ENCODE measurements at regions not wholly inside any gene's neighbourhood (a gene's known extent, or its start where the extent isn't known, plus 50 kb on each side); places are given as distances from the start of the nearest gene placed in this dataset.

DNA sequence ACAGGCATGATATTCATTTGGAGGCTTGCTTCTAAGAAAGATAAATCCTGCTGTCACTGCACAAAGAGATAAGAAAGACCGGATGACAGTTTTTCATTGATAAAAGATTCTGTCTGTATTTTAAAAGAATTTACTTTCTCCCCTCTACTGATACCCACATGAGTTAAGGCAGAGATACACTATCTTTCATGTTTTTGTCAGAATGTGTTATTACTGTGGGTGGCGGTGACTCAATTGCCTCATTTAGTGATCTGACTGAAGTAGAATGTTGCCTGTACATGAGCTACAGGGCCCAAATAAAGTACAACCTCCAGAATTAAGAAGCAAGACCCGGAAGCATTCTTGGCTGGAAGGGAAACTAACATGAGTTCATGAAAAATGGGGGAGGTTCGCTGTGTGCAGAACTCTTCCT lies 480.0 kb downstream of the SLC4A3 start:
- 82 to 84% methylated on average over 4 of the region's 4 CpGs for WGBS, 2 donors (ENCODE audit: low coverage in 1 of 2)
- Histone ChIP-seq H3K27ac (no peak overlapping the region), H3K27me3 (no peaks in the 10 kb centered on the region), H3K4me3 (no peak overlapping the region), H3K36me3 (no peaks in the 10 kb centered on the region), H3K4me1 (no peaks in the 10 kb centered on the region), H3K9me3 (no peaks in the 10 kb centered on the region)
- no peak for DNase-seq
- in situ Hi-C loops (cut with MboI; ENCODE audit: low pct_ligation_motif_present in 1 of 4, low pct_unique_long_range_greater_than_20kb in 1 of 4, low sequenced_read_pairs in 3 of 4) (no loop called here), intact Hi-C loops (cut with DNase I; ENCODE audit: low total_unique reads) (no loop called here)
- TF ChIP-seq POLR2AphosphoS5 (IDR thresholded peaks at IDR 0.05) (no peak), POLR2A (IDR thresholded peaks at IDR 0.05) (no peak), EP300 (IDR thresholded peaks at IDR 0.05; ENCODE audit: low read depth) (no peak)
- TF ChIP-seq, protein P1, sequence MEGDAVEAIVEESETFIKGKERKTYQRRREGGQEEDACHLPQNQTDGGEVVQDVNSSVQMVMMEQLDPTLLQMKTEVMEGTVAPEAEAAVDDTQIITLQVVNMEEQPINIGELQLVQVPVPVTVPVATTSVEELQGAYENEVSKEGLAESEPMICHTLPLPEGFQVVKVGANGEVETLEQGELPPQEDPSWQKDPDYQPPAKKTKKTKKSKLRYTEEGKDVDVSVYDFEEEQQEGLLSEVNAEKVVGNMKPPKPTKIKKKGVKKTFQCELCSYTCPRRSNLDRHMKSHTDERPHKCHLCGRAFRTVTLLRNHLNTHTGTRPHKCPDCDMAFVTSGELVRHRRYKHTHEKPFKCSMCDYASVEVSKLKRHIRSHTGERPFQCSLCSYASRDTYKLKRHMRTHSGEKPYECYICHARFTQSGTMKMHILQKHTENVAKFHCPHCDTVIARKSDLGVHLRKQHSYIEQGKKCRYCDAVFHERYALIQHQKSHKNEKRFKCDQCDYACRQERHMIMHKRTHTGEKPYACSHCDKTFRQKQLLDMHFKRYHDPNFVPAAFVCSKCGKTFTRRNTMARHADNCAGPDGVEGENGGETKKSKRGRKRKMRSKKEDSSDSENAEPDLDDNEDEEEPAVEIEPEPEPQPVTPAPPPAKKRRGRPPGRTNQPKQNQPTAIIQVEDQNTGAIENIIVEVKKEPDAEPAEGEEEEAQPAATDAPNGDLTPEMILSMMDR (IDR thresholded peaks at IDR 0.05), result no peak

DNA sequence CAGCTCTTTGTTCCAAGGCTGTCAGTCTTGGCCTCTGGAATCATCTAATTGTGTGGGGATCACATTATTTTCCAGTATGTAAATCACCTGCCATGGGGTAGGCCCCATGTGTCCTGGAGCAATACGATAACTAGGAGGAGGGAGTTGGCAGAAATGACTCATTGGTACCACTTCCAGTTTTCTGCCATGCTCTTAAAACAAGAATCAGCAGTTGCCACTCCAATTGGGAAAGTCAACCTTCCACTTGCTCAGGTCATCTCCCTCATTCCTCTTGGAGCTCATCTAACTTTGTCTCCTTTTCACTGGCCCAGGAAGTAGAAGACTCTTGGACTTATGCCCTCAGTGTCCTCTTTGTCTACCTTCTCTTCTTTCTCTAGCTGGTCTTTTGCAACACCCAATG lies 487.0 kb downstream of the SLC4A3 start:
- Histone ChIP-seq H3K4me3 (no peak overlapping the region), H3K4me1 (no peaks in the 10 kb centered on the region), H3K27ac (no peak overlapping the region), H3K9me3 (no peaks in the 10 kb centered on the region), H3K36me3 (no peaks in the 10 kb centered on the region), H3K27me3 (no peaks in the 10 kb centered on the region)
- WGBS, 2 donors (ENCODE audit: low coverage in 1 of 2), result 87% methylated on average over 1 of the region's 1 CpG; no CpG with 5 or more reads in 1 of the 2 donors
- DNase-seq, result no peak
- in situ Hi-C loops (cut with MboI; ENCODE audit: low pct_ligation_motif_present in 1 of 4, low pct_unique_long_range_greater_than_20kb in 1 of 4, low sequenced_read_pairs in 3 of 4) (no loop called here), intact Hi-C loops (cut with DNase I; ENCODE audit: low total_unique reads) (no loop called here)
- TF ChIP-seq POLR2AphosphoS5 (IDR thresholded peaks at IDR 0.05), result no peak
- TF ChIP-seq EP300 (IDR thresholded peaks at IDR 0.05; ENCODE audit: low read depth), result no peak
- no peak for TF ChIP-seq POLR2A (IDR thresholded peaks at IDR 0.05)
- TF ChIP-seq, protein P1 (IDR thresholded peaks at IDR 0.05), result no peak

DNA sequence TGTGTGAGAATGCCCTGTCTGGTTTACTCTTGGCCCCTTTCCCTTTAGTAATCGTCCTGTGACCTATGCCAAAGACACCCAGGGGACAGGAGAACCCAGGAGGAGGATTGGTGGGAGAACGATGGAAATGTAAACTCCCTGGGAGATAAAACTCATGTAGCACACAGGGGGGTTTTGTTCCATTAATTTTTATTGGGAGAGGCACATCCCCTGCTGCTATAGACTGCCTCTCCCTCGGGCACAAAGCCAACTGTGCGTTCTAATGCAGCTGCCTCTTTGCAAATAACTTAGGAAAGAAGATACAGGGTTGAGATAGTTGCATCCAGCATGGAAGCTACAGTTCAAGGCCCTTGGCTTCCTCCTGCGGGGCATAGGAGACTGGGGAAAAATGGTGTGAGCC lies 489.6 kb downstream of the SLC4A3 start:
- Histone ChIP-seq H3K36me3 (no peaks in the 10 kb centered on the region), H3K27ac (no peak overlapping the region), H3K4me1 (no peaks in the 10 kb centered on the region), H3K9me3 (no peaks in the 10 kb centered on the region), H3K27me3 (no peaks in the 10 kb centered on the region), H3K4me3 (no peak overlapping the region)
- intact Hi-C loops (cut with DNase I; ENCODE audit: low total_unique reads), result no loop called here
- TF ChIP-seq POLR2AphosphoS5 (IDR thresholded peaks at IDR 0.05), result no peak
- in situ Hi-C loops (cut with MboI; ENCODE audit: low pct_ligation_motif_present in 1 of 4, low pct_unique_long_range_greater_than_20kb in 1 of 4, low sequenced_read_pairs in 3 of 4), result no loop called here
- DNase-seq, result no peak
- 10 to 56% methylated on average over 2 to 5 of the region's 5 CpGs for WGBS, 2 donors (ENCODE audit: low coverage in 1 of 2)

DNA sequence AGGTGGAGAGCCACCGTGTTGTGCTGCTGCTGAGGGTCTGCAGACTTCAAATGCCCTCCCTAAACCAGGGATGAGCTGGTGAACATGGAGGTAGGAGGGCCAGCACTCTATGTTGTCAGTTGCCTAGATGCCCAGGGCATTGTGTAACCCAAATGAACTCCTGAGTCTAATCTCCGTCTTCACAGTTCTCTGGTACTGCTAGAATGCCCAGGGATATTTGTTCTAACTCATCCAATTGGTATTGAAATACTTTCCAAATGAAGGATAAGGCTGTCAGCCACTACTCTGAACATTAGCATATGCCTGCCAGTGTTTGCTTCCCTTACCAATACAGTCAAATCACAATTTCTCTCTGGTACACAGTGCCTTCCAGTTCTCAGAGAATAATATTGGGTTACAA lies 492.6 kb downstream of the SLC4A3 start:
- Histone ChIP-seq H3K36me3 (no peaks in the 10 kb centered on the region), H3K27ac (no peak overlapping the region), H3K4me1 (no peaks in the 10 kb centered on the region), H3K4me3 (no peak overlapping the region), H3K27me3 (no peaks in the 10 kb centered on the region), H3K9me3 (no peaks in the 10 kb centered on the region)
- intact Hi-C loops (cut with DNase I; ENCODE audit: low total_unique reads) (no loop called here), in situ Hi-C loops (cut with MboI; ENCODE audit: low pct_ligation_motif_present in 1 of 4, low pct_unique_long_range_greater_than_20kb in 1 of 4, low sequenced_read_pairs in 3 of 4) (no loop called here)
- no peak for DNase-seq
- whole genome bisulfite sequencing, 2 donors (ENCODE audit: low coverage in 1 of 2), result 71 to 86% methylated on average over 1 to 2 of the region's 2 CpGs
- TF ChIP-seq, protein P1 (IDR thresholded peaks at IDR 0.05), result no peak
- TF ChIP-seq POLR2AphosphoS5 (IDR thresholded peaks at IDR 0.05), result no peak
- TF ChIP-seq EP300 (IDR thresholded peaks at IDR 0.05; ENCODE audit: low read depth), result no peak
- TF ChIP-seq POLR2A (IDR thresholded peaks at IDR 0.05), result no peak

- no peak overlapping the region for H3K27ac ChIP-seq
- no peaks in the 10 kb centered on the region for H3K27me3 ChIP-seq
- no peaks in the 10 kb centered on the region for H3K36me3 ChIP-seq
- TF ChIP-seq, protein P1 (IDR thresholded peaks at IDR 0.05), result no peak
- TF ChIP-seq POLR2AphosphoS5 (IDR thresholded peaks at IDR 0.05) (no peak), POLR2A (IDR thresholded peaks at IDR 0.05) (no peak), EP300 (IDR thresholded peaks at IDR 0.05; ENCODE audit: low read depth) (no peak)
- no peak overlapping the region for H3K4me3 ChIP-seq
- in situ Hi-C loops (cut with MboI; ENCODE audit: low pct_ligation_motif_present in 1 of 4, low pct_unique_long_range_greater_than_20kb in 1 of 4, low sequenced_read_pairs in 3 of 4) (no loop called here), intact Hi-C loops (cut with DNase I; ENCODE audit: low total_unique reads) (no loop called here)
- H3K9me3 ChIP-seq, result no peaks in the 10 kb centered on the region
- 38 to 59% methylated on average over 1 to 2 of the region's 2 CpGs for WGBS, 2 donors (ENCODE audit: low coverage in 1 of 2)
- no peak for DNase-seq
- no peaks in the 10 kb centered on the region for H3K4me1 ChIP-seq
Observed at GRCh38 chr2:220123751-220124150, 496.3 kb downstream of the SLC4A3 start.

All from transverse colon (tissue), 4 donors.